ENCODE measurements at regions not wholly inside any gene's neighbourhood (a gene's known extent, or its start where the extent isn't known, plus 50 kb on each side); places are given as distances from the start of the nearest gene placed in this dataset.

- Histone ChIP-seq H3K18ac (ENCODE audit: insufficient read length, low read depth, low read length) (no peak overlapping the region), H4K20me1 (ENCODE audit: control insufficient read depth, insufficient read depth, insufficient read length) (no peaks in the 10 kb centered on the region), H3K9ac (ENCODE audit: extremely low read depth, insufficient read length, low read length) (no peak overlapping the region), H3K56ac (ENCODE audit: insufficient read length, low read depth, low read length) (no peak overlapping the region), H2BK12ac (ENCODE audit: insufficient read length, low read depth, low read length) (no peak overlapping the region), H2AFZ (ENCODE audit: low read length) (no peak overlapping the region), H3K9me3 (ENCODE audit: control insufficient read depth, low read depth, low read length) (no peaks in the 10 kb centered on the region), H2BK120ac (ENCODE audit: low read depth, low read length, poor library complexity, severe bottlenecking) (no peak overlapping the region), H4K8ac (replicated peaks; ENCODE audit: insufficient read length, low read depth, low read length) (no peak overlapping the region), H3K27ac (ENCODE audit: insufficient read length, low read depth, low read length) (no peak overlapping the region), H2BK5ac (ENCODE audit: insufficient read length, low read length) (no peak overlapping the region), H2AK5ac (ENCODE audit: insufficient read length, low read length) (no peak overlapping the region), H4K91ac (ENCODE audit: insufficient read length, low read depth, low read length) (no peak overlapping the region), H3K4me1 (ENCODE audit: insufficient read depth, low read length) (no peaks in the 10 kb centered on the region), H3K79me2 (ENCODE audit: insufficient read depth, low read length) (peaks cover 3% of the 10 kb centered on the region; the same call in 1 of the 2 replicates), H3K27me3 (ENCODE audit: insufficient read depth, low read length) (no peaks in the 10 kb centered on the region), H2BK20ac (ENCODE audit: low read depth, low read length, poor library complexity, severe bottlenecking) (no peak overlapping the region), H3K14ac (ENCODE audit: insufficient read depth, low read length) (no peak overlapping the region), H3K23ac (ENCODE audit: insufficient read length, low read depth, low read length) (no peak overlapping the region), H3K79me1 (ENCODE audit: insufficient read depth, low read depth, low read length, poor library complexity, severe bottlenecking) (no peaks in the 10 kb centered on the region), H3K23me2 (ENCODE audit: insufficient read length, low read depth, low read length, poor library complexity, severe bottlenecking) (no peaks in the 10 kb centered on the region), H2BK15ac (ENCODE audit: low read depth, low read length) (no peak overlapping the region), H3T11ph (ENCODE audit: low read length) (no peak overlapping the region), H3K4me2 (ENCODE audit: insufficient read depth, insufficient read length, low read length) (no peak overlapping the region), H3K4ac (ENCODE audit: low read depth, low read length) (no peak overlapping the region), H4K5ac (ENCODE audit: insufficient read length, low read depth, low read length) (no peak overlapping the region)
- no peaks in the 10 kb centered on the region for H3K9me3 Mint-ChIP-seq
- H3K4me1 Mint-ChIP-seq: peaks cover 0 to 4% of the 10 kb centered on the region in 2 experiments; a peak in 2 of 4 replicates
- no peaks in the 10 kb centered on the region for H3K27me3 Mint-ChIP-seq (ENCODE audit: low read depth)
- H3K36me3 Mint-ChIP-seq (ENCODE audit: insufficient read depth in 1 of 3, low read depth in 3 of 3): peaks cover 2 to 8% (median 3%) of the 10 kb centered on the region in 3 experiments; a peak in 5 of 7 replicates
- H3K27ac Mint-ChIP-seq: no peak overlapping the region
- no peak overlapping the region for H3K4me3 Mint-ChIP-seq
- DNase-seq: no peak
- WGBS (ENCODE audit: extremely low coverage, insufficient read length, low lambda C conversion rate): no CpG with 5 or more reads among the region's 4 CpGs
- no peak for TF ChIP-seq CTCF (conservative IDR thresholded peaks at IDR 0.05)
These were observed 201.7 kb upstream of the ANK2 start for GRCh38 chr4:112847781-112848180.

Measured in H9 (cell line).